ENCODE measurements at regions not wholly inside any gene's neighbourhood (a gene's known extent, or its start where the extent isn't known, plus 50 kb on each side); places are given as distances from the start of the nearest gene placed in this dataset.
"Not testable (repeated sequence)": the region's sequence is repeated elsewhere in the genome, so short reads cannot be mapped to it uniquely, and the experiment has no call there.

DNA sequence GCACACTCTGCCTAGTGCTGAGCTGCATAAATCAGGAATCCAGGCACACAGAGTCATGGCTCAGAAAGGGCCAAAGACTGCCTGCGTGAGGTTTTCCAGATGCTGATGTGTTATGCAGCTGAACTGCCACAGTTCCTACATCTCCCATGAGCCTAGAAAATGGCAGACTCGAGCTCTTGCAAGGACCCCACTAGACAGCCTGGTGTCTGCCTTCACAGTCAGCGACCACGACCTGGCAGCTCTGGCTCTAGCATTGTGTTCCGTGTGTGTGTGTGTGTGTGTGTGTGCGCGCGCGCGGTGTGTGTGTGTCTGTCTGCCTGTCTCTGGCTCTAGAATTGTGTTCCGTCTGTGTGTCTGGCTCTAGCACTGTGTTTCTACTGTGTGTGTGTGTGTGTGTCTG lies 203.6 kb upstream of the AGTR2 start:
- H3K27me3 ChIP-seq (ENCODE audit: insufficient read depth, low read length, poor library complexity) = no peaks in the 10 kb centered on the region
- H3K9ac ChIP-seq (ENCODE audit: low read length) = peak overlapping the region; percentile 24
- H3K4ac ChIP-seq (ENCODE audit: low read depth, low read length) = no peak overlapping the region
- H3K4me3 ChIP-seq (ENCODE audit: low read length) = no peak overlapping the region
- H3K79me2 ChIP-seq (ENCODE audit: control insufficient read depth, insufficient read depth, low read length) = peaks cover 27% of the 10 kb centered on the region
- no peak overlapping the region for H4K5ac ChIP-seq (ENCODE audit: low read length)
- no peaks in the 10 kb centered on the region for H3K4me1 ChIP-seq (ENCODE audit: control insufficient read depth, low read depth, low read length)
- no peaks in the 10 kb centered on the region for H3K36me3 ChIP-seq (ENCODE audit: control insufficient read depth, insufficient read depth, low read length)
- H3K27ac ChIP-seq (ENCODE audit: low read depth, low read length) = no peak overlapping the region
- no peaks in the 10 kb centered on the region for H3K79me1 ChIP-seq (ENCODE audit: low read length)
- H2BK5ac ChIP-seq (ENCODE audit: low read length) = no peak overlapping the region
- H2BK15ac ChIP-seq (replicated peaks; ENCODE audit: low read depth) = no peak overlapping the region
- no peak overlapping the region for H3K4me2 ChIP-seq (ENCODE audit: low read length)
- H3K23ac ChIP-seq (ENCODE audit: low read length) = no peak overlapping the region
- H2AK5ac ChIP-seq (ENCODE audit: low read length) = no peak overlapping the region
- peak overlapping the region; percentile 49 for H3K56ac ChIP-seq (ENCODE audit: low read length)
- no peak overlapping the region for H2BK120ac ChIP-seq (ENCODE audit: low read depth, low read length)
- no peak overlapping the region for H3K18ac ChIP-seq (ENCODE audit: low read length)
- no peak overlapping the region for H4K8ac ChIP-seq (ENCODE audit: low read depth, low read length)
- no peak for DNase-seq
- no CpG with 5 or more reads among the region's 11 CpGs for WGBS (ENCODE audit: extremely low coverage, insufficient coverage, low lambda C conversion rate)

DNA sequence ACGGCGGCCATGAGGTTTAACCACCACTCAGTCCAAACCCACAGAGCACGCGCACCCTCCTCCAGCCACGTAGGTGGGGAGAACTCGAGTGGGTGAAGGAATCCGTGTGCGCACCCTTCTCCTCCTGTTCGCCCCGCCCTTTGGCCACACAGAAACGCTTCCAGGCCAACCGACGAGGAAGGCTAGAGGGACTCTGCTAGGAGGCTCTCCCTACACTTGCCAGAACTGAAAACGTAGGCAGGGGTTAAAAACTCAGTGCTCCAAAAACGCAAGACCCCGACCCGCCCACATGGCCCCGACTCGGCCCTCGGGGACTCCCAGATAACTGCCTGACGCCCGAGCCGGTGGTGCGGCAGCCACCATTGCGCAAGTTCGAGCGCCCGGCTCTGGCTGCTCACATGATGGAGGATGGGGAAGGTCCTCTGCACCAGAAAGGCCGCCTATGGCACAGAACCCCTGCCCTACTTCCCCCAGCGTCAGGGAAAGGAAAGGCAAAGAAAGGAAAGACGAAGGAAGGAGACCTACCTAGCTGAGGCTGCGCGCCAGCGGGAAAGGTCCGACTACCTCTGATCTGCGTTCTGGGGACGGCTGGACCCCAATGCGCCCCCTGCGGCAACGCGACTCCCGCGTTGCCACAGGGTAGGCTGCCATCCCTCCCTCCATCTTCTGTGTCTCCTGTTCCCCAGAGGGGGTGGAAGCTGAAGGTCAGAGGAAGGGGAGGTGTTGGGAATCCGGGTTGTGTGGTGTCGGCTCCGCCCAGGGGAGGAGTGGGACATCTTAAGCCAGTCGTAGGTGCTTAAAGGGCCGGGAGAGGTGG lies 201.9 kb upstream of the AGTR2 start:
- Histone ChIP-seq H3K18ac (ENCODE audit: low read length) (peak overlapping the region; percentile 65), H2AK5ac (ENCODE audit: low read length) (no peak overlapping the region), H3K4me3 (ENCODE audit: low read length) (peak overlapping the region; percentile 43), H4K8ac (ENCODE audit: low read depth, low read length) (no peak overlapping the region), H3K56ac (ENCODE audit: low read length) (peak overlapping the region; percentile 96), H3K9ac (ENCODE audit: low read length) (peak overlapping the region; percentile 90), H3K4ac (ENCODE audit: low read depth, low read length) (no peak overlapping the region), H2BK120ac (ENCODE audit: low read depth, low read length) (no peak overlapping the region), H3K23ac (ENCODE audit: low read length) (no peak overlapping the region), H3K79me1 (ENCODE audit: low read length) (no peaks in the 10 kb centered on the region), H3K4me2 (ENCODE audit: low read length) (peak overlapping the region; percentile 31), H3K79me2 (ENCODE audit: control insufficient read depth, insufficient read depth, low read length) (peaks cover 20% of the 10 kb centered on the region), H3K27me3 (ENCODE audit: insufficient read depth, low read length, poor library complexity) (no peaks in the 10 kb centered on the region), H2BK15ac (replicated peaks; ENCODE audit: low read depth) (no peak overlapping the region), H3K27ac (ENCODE audit: low read depth, low read length) (peak overlapping the region; percentile 77), H2BK5ac (ENCODE audit: low read length) (no peak overlapping the region), H3K4me1 (ENCODE audit: control insufficient read depth, low read depth, low read length) (no peaks in the 10 kb centered on the region), H4K5ac (ENCODE audit: low read length) (no peak overlapping the region), H3K36me3 (ENCODE audit: control insufficient read depth, insufficient read depth, low read length) (no peaks in the 10 kb centered on the region)
- no CpG with 5 or more reads among the region's 48 CpGs for WGBS (ENCODE audit: extremely low coverage, insufficient coverage, low lambda C conversion rate)
- DNase-seq = peak; percentile 96

DNA sequence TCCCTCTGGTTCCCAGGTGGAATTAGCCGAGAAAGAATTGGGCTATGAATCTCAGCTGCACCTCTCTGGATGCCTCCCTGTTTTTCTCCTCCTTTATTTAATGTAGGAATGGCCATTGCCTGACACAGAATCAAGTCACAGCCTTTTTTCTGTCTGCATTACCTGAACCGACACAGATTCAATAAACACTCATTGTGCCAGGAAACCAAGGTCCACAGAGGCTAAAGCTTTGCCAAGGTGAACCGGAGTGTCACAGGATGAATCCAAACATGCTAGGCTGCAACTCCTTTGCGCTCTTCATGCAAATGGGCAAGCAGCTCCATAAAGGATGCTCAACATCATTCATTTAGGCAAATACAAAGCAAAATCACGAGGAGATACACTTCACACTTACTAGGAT lies 199.8 kb upstream of the AGTR2 start:
- H3K4me1 ChIP-seq (ENCODE audit: control insufficient read depth, low read depth, low read length) = no peaks in the 10 kb centered on the region
- no CpG with 5 or more reads among the region's 5 CpGs for WGBS (ENCODE audit: extremely low coverage, insufficient coverage, low lambda C conversion rate)

DNA sequence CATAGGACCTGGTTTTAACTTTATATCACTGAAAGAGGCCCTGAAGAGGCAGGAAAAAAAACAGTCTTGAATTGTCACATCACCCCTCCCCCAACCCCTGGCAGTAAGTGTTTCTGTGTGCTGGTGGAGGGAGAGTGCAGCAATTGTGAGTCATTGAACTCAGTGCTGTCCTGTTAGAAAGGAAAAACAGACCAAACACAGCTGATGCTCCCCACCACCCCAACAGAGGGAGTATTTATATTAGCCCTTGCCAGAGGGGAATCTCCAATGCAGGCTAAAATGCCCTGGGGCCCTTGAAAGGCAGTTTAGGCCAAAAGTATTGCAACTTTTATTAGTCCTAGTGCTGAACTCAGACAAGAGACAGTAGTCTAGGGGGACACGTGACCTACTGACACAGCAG lies 197.8 kb upstream of the AGTR2 start:
- Histone ChIP-seq H2BK15ac (replicated peaks; ENCODE audit: low read depth) (no peak overlapping the region), H3K27ac (ENCODE audit: low read depth, low read length) (no peak overlapping the region), H4K5ac (ENCODE audit: low read length) (no peak overlapping the region), H3K4me3 (ENCODE audit: low read length) (no peak overlapping the region), H3K23ac (ENCODE audit: low read length) (no peak overlapping the region), H3K18ac (ENCODE audit: low read length) (no peak overlapping the region), H3K56ac (ENCODE audit: low read length) (no peak overlapping the region), H3K9ac (ENCODE audit: low read length) (no peak overlapping the region), H2BK5ac (ENCODE audit: low read length) (no peak overlapping the region), H3K4ac (ENCODE audit: low read depth, low read length) (no peak overlapping the region), H3K27me3 (ENCODE audit: insufficient read depth, low read length, poor library complexity) (no peaks in the 10 kb centered on the region), H2AK5ac (ENCODE audit: low read length) (no peak overlapping the region), H3K36me3 (ENCODE audit: control insufficient read depth, insufficient read depth, low read length) (no peaks in the 10 kb centered on the region), H3K4me1 (ENCODE audit: control insufficient read depth, low read depth, low read length) (no peaks in the 10 kb centered on the region), H3K79me2 (ENCODE audit: control insufficient read depth, insufficient read depth, low read length) (peaks cover 6% of the 10 kb centered on the region), H3K79me1 (ENCODE audit: low read length) (no peaks in the 10 kb centered on the region), H4K8ac (ENCODE audit: low read depth, low read length) (no peak overlapping the region), H2BK120ac (ENCODE audit: low read depth, low read length) (no peak overlapping the region), H3K4me2 (ENCODE audit: low read length) (no peak overlapping the region)
- peak; percentile 32 for DNase-seq
- WGBS (ENCODE audit: extremely low coverage, insufficient coverage, low lambda C conversion rate) = no CpG with 5 or more reads among the region's 1 CpG

More for the DNA sequence above, 199.8 kb upstream of the AGTR2 start:
- no peak for DNase-seq
- Histone ChIP-seq H2BK5ac (ENCODE audit: low read length) (no peak overlapping the region), H4K5ac (ENCODE audit: low read length) (no peak overlapping the region), H3K36me3 (ENCODE audit: control insufficient read depth, insufficient read depth, low read length) (no peaks in the 10 kb centered on the region), H3K56ac (ENCODE audit: low read length) (no peak overlapping the region), H3K27me3 (ENCODE audit: insufficient read depth, low read length, poor library complexity) (no peaks in the 10 kb centered on the region), H4K8ac (ENCODE audit: low read depth, low read length) (no peak overlapping the region), H3K4me3 (ENCODE audit: low read length) (no peak overlapping the region), H3K23ac (ENCODE audit: low read length) (no peak overlapping the region), H3K4ac (ENCODE audit: low read depth, low read length) (no peak overlapping the region), H3K79me1 (ENCODE audit: low read length) (no peaks in the 10 kb centered on the region), H3K18ac (ENCODE audit: low read length) (no peak overlapping the region), H3K4me2 (ENCODE audit: low read length) (no peak overlapping the region), H2BK15ac (replicated peaks; ENCODE audit: low read depth) (no peak overlapping the region), H2BK120ac (ENCODE audit: low read depth, low read length) (no peak overlapping the region), H3K27ac (ENCODE audit: low read depth, low read length) (no peak overlapping the region), H3K79me2 (ENCODE audit: control insufficient read depth, insufficient read depth, low read length) (peaks cover 20% of the 10 kb centered on the region), H3K9ac (ENCODE audit: low read length) (no peak overlapping the region), H2AK5ac (ENCODE audit: low read length) (no peak overlapping the region)

DNA sequence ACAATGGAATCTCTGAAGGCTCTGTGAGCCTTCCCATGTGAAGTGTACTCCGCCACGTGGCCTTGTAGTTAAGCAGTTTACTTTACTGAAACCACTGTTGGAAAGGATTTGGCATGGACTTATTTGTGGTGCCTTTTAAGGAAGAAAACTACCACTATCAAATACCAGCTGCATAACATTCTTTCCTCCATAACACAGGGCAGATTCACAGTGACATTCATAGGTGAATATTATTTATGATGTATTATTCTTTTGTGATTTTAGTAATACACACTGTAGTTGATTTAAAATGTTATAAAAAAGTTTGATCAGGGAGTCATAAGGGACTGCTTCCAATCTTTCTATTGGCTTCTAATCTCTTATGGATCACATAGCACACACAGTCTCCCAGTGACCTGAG lies 192.5 kb upstream of the AGTR2 start:
- Histone ChIP-seq H2BK5ac (ENCODE audit: low read length) (no peak overlapping the region), H2BK120ac (ENCODE audit: low read depth, low read length) (no peak overlapping the region), H3K18ac (ENCODE audit: low read length) (no peak overlapping the region), H3K9ac (ENCODE audit: low read length) (no peak overlapping the region), H4K8ac (ENCODE audit: low read depth, low read length) (no peak overlapping the region), H3K4me2 (ENCODE audit: low read length) (no peak overlapping the region), H2AK5ac (ENCODE audit: low read length) (no peak overlapping the region), H3K79me2 (ENCODE audit: control insufficient read depth, insufficient read depth, low read length) (no peaks in the 10 kb centered on the region), H3K4ac (ENCODE audit: low read depth, low read length) (no peak overlapping the region), H3K56ac (ENCODE audit: low read length) (no peak overlapping the region), H3K36me3 (ENCODE audit: control insufficient read depth, insufficient read depth, low read length) (no peaks in the 10 kb centered on the region), H3K4me1 (ENCODE audit: control insufficient read depth, low read depth, low read length) (no peaks in the 10 kb centered on the region), H3K79me1 (ENCODE audit: low read length) (no peaks in the 10 kb centered on the region), H2BK15ac (replicated peaks; ENCODE audit: low read depth) (no peak overlapping the region), H3K27ac (ENCODE audit: low read depth, low read length) (no peak overlapping the region), H3K23ac (ENCODE audit: low read length) (no peak overlapping the region), H3K4me3 (ENCODE audit: low read length) (no peak overlapping the region), H4K5ac (ENCODE audit: low read length) (no peak overlapping the region), H3K27me3 (ENCODE audit: insufficient read depth, low read length, poor library complexity) (no peaks in the 10 kb centered on the region)
- no peak for DNase-seq
- no CpG with 5 or more reads among the region's 2 CpGs for WGBS (ENCODE audit: extremely low coverage, insufficient coverage, low lambda C conversion rate)

DNA sequence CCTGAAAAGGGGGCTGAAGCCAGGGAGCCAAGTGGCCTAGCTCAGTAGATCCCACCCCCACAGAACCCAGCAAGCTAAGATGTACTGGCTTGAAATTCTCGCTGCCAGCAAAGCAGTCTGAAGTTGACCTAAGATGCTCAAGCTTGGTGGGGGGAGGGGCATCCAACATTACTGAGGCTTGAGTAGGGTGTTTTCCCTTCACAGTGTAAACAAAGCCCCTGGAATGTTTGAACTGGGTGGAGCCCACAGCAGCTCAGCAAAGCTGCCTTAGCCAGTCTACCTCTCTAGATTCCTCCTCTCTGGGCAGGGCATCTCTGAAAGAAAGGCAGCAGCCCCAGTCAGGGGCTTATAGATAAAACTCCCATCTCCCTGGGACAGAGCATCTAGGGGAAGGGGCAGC lies 187.4 kb upstream of the AGTR2 start:
- not testable (repeated sequence) for H3K23ac ChIP-seq (ENCODE audit: low read length); H3K4me1 ChIP-seq (ENCODE audit: control insufficient read depth, low read depth, low read length); H3K4me3 ChIP-seq (ENCODE audit: low read length)

More for the DNA sequence above, 187.4 kb upstream of the AGTR2 start:
- H2BK15ac ChIP-seq (replicated peaks; ENCODE audit: low read depth); H3K9ac ChIP-seq (ENCODE audit: low read length); H3K27ac ChIP-seq (ENCODE audit: low read depth, low read length); H3K79me1 ChIP-seq (ENCODE audit: low read length); H3K4ac ChIP-seq (ENCODE audit: low read depth, low read length); H2BK120ac ChIP-seq (ENCODE audit: low read depth, low read length); H4K5ac ChIP-seq (ENCODE audit: low read length); H3K79me2 ChIP-seq (ENCODE audit: control insufficient read depth, insufficient read depth, low read length); H3K18ac ChIP-seq (ENCODE audit: low read length); H3K27me3 ChIP-seq (ENCODE audit: insufficient read depth, low read length, poor library complexity); H2BK5ac ChIP-seq (ENCODE audit: low read length); H4K8ac ChIP-seq (ENCODE audit: low read depth, low read length); H3K36me3 ChIP-seq (ENCODE audit: control insufficient read depth, insufficient read depth, low read length); H2AK5ac ChIP-seq (ENCODE audit: low read length); H3K56ac ChIP-seq (ENCODE audit: low read length); H3K4me2 ChIP-seq (ENCODE audit: low read length): not testable (repeated sequence)
- peak; percentile 83 for DNase-seq
- no CpG with 5 or more reads among the region's 1 CpG for WGBS (ENCODE audit: extremely low coverage, insufficient coverage, low lambda C conversion rate)

Data from mesendoderm (in vitro differentiated cells).